Suppressor macrophage treated with lipopolysaccharide for 1 hour (primary cell): ENCODE measurements at regions not wholly inside any gene's neighbourhood (a gene's known extent, or its start where the extent isn't known, plus 50 kb on each side); places are given as distances from the start of the nearest gene placed in this dataset.

Source experiments
- DNase-seq, 3 donors: peaks; one replicate each; pipeline ENCODE4 v3.0.0-alpha.2; 2020 to 2022

DNA sequence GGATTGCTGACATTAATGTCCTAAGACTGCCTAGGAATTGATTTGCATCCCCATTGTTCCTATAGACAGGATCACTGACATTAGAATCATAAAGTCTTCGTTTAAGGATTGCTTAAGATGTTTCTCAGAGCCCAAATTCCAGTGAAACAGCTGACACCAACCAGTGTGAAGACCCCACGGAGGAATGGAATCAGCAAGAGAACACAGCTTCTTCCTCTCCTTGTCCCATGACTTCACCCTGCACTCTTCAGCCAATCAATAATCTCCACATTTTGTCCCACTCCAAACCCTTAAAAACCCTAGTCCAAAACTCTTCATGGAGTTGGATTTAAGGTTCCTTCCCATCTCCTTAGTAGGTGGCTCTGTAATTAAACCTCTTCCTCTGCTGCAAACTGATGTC lies 157.0 kb upstream of the NDUFV2 start:
- DNase-seq, result no peak

DNA sequence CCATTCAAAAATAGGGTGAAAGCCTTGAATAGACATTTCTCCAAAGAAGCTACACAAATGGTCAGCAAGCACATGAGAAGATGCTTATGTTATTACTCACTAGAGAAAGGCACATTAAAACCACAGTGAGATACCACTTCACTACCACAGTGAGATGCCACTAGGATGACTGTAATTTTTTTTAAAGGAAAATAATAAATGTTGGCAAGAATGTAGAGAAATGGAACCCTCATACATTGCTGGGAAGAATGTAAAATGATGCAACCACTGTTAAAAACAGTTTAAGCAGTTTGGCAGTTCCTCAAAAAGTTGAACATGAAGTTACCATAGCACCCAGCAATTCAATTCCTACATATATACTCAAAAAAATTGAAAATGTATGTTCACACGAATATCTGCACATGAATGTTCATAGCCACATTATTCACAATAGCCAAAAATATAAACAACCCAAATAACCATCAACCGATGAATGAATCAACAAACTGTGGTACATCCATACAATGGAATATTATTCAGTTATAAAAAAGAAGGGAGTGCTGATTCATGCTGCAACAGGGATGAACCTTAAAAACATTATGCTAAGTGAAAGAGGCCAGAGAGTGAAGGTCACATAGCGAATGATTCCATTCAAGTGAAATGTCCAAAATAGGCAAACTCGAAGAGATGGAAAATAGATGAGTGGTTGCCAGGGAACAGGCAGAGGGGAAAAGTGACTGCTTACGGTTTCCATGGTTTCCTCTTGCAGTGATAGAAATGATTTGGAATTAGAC lies 156.2 kb upstream of the NDUFV2 start:
- DNase-seq, result no peak

DNA sequence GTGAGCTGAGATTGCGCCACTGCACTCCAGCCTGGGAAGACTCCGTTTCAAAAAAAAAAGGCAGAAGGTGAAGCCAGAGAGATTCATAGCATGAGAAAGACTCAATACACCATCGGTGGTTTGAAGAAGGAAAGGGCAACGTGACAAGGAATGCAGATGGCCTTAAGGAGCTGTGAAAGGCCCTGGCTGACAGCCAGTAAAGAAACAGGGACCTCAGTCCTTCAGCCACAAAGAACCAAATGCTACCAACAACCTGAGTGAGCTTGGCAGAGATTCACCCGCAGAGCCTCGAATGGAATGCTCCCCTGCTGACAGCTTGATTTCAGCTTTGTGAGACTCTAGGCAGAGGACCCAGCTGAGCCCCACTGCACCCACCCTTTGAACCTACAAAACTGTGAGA lies 154.9 kb upstream of the NDUFV2 start:
- no peak for DNase-seq

DNA sequence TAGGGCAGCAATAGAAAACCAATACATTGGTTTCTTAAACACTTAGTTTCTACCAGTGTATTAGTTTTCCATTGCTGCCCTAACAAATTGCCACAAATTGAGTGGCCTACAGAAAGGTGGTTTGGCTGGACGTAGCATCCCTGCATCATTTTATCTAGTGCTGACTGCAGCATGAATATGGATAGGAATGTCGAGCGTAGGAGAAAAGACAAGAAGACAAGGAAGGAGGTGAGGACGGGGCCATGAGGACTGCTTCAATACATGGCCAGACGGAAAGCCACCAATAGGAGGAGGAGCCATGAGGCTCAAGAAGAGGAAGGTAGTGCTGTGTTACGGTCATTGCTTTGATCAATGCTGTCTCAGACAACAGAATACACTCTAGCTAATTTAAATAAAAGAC lies 154.5 kb upstream of the NDUFV2 start:
- DNase-seq, result no peak

DNA sequence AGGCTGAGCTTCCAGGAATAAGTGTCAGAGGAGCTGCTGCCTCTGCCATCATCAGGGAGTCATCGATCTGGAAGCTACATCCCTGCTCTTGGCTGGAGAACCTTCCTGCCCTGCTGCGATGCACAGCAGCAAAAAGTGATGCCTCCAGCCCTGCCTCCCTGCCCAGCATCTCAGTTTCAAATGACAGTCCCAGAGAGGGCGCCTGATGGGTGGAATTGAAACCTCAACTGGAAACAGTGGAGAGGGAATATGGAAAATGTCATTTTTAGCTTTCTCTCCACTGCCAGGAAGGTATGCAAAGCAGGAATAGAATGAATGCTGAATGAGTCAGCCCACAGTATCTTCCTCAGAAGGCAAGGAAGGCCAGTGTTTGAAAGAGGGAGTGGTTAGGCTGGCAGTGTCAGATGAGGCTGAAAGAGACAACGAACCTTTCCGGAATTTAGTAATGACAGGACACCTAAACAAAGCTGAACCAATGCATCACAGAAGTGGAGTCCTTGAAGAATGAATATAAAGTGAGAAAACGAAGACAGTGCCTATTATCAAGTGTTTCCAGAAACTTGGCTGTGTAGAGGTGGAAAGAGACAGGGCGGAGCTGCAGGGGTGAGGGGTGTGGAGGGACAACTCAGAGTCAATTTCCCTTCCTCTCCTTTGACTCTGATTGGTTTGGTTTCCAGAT lies 153.9 kb upstream of the NDUFV2 start:
- DNase-seq, result peak in 1 of 3 donors; percentile 43

DNA sequence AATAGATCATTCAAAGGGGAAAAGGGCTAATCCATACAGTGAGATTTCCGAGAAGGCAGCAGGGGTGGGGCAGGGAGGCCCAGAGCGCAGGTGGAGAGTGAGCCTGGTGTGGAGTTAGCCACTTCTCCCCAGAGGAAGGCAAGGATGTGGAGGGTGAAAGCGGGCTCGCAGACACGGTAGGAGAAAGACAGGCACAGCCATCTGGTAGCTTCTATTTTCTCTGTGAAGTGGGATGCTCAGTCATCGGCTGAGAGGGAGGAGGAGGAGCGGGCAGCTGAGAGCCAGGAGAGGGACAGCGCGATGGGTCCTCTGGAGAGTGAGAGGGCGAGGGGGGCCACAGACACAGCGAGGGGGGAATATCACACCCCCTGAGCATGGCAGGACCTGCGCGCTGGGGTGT lies 153.3 kb upstream of the NDUFV2 start:
- DNase-seq, result no peak

DNA sequence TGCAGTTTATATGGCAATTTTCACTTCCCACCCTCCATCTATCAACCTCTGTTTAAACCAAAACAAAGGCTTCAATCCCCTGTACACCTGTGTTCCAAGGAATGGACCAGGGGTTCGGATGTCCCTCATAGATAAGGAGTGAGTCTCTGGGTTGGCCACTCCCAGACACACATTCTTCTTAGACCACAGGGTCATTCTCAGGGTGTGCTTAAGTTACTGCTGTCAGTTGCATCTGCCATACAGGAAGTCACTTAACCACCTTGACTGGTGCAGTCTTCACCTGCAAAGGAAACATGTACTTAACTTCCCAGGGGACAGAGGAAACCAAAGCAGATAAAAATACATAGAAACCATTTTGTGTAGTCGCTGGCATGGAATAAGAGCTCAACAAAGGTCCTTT lies 151.0 kb upstream of the NDUFV2 start:
- no peak for DNase-seq

DNA sequence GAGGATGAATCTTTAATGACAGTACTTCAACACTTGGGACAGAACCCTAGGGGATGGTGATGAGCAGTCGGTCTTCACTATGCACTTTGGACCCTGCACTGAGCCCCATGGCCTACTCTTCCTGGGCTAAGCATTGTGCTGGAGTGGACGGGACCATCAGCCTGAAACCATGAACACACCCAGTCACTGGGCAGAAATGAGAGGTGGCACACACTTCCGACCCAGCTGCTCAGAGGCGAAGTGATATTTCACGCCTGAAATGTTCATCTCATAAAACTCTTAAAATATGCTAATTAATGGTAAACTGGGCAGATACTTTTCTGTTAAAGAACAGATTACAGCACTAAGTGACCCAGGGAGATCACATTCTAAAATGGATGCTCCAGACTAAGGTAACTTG lies 150.3 kb upstream of the NDUFV2 start:
- DNase-seq, result no peak

DNA sequence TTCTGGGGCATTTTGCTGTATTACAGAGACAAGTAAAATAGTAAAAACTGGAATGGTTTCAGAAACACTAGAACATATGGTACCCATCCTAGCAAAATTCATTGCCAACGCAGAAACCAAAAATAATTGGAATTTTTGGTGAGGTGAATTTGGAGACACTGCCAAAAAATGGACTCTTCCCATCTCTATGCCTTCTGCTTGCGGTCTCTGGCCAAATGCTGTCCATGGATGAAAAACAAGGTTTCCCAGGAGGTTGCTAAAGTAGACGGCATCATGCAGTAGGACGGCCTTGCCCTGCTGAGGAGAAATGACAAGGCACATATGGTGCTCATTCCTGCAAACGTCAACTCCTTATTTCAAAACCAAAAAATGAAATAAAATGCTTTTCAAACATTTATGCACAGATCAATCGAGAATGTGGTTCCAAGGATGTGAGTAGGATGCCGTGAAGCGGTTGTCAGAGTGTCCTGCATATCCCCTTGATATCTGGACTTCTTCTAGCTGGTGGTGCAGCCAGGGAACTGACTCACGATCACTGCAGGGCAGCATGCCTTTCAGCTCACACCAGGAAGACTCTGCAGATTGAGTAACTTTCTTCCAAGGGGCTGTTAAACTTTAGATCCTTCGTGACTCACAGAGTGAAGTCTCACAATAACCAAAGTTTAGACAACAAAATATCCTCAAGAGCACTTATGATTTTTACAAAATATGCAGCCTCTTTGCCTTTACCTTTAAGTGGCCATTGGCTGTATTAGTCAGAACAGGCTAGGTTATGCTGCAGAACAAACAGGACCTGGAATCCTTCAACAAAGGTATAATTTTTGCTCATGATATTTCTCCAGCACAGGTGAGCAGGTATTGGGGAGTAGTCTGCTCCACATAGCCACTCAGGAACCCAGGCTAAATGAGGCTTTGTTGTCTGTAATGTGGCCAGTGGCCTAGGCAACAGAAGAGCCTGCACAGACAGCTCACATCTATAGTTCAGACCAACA lies 149.4 kb upstream of the NDUFV2 start:
- DNase-seq, result no peak

DNA sequence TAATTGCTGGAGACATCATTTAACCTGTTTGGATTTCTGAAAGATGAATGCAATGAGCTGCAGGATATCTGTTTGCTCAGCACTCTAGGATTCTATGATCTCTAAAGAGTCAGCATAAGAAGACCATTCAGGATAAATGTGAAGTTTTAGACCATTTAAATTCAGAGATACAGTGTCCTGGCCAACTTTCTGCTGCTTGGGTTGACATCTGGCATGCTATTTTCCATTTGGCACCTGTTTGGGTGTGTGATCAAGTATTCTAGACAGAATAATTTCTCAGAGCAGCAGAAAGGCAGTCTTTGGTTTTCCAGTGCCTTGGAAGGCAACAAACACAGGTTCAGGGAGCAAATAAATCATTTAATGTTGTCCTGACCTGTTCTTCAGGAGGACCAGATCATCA lies 144.8 kb upstream of the NDUFV2 start:
- no peak for DNase-seq

DNA sequence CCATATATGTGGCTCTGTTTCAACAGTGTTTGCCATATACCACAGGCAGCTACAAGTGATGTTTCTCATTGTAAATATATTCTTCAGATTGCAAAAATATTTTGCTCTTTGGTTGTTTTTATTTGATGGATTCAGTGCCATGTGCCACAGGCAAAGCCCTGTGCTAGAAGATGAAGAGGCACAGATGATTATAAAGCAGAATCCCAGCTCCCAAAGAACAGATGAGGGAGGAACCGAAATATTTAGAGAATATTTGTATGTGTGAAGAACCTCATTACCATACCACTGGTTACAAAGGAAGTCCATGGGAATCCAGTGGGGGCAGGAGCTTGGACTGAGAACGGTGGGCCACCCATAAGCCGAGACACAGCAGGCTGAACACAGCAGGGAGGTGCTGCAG lies 143.8 kb upstream of the NDUFV2 start:
- no peak for DNase-seq

DNA sequence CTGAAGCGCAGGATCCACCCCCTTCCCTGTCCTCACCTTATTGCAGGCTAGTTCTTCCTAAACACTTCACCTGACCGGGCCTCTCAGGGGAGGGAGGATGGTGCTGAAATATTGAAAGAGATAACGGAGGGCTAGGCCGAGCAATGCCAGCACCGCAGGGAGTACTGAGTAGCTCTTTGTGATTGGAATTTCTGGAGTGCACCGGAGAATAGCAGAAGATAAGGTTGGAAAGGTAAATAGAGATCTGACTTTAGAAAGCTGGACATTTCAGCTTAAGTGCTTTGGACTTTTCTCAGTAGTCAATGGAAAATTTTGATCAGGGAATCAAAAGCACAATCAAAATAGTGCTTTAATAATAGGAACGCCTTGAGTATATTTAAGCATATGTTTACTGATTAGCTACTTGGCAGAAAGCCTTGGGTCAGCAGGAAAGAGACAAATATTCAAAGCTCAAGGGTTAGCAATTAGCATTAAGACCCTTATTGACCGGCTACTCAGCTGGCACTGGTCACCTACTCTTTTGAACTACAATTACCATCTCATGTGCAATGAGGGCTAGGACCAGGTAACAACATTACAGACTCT lies 142.9 kb upstream of the NDUFV2 start:
- no peak for DNase-seq

DNA sequence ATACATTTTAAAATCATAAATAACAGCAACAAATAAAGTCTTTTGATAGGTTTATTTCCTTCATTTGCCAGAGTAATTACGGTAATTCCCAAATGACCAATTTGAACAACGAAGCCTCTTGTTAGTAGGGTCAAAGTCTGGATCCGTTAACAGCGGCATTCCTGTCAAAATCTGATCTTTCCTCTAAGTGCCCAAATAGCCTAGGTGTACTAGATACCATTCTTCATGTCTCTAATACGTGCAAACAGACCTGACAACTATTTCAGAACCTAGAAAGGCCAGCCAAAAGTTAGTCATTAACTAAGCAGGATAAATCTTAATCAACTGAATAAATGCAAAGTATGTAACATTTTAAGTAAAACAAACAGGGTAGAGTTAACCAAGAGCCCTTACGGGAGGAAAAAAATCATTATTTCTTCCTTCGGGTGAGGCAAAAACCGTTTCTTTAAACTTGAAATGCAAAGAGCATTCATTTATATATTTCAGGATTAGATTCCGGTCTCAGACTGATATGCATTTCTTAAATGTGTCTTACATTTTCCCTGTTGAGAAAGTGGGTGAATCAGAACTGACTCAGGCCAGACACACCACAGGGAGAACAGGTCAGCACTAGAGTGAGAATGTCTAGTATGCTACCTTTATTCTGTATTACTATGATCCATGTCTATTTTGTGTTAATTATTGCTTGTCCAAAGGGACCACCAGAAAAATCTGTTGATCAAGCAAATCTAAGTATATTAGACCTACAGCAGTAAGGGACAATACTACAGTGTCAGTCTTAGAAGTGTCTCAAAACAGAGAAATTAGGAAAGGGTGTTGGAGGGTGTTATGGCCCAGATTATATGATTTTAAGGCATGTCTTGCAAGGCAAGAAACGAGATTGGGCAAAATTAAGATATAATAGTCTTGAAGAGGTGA lies 141.5 kb upstream of the NDUFV2 start:
- DNase-seq, result peak in 1 of 3 donors; percentile 10

DNA sequence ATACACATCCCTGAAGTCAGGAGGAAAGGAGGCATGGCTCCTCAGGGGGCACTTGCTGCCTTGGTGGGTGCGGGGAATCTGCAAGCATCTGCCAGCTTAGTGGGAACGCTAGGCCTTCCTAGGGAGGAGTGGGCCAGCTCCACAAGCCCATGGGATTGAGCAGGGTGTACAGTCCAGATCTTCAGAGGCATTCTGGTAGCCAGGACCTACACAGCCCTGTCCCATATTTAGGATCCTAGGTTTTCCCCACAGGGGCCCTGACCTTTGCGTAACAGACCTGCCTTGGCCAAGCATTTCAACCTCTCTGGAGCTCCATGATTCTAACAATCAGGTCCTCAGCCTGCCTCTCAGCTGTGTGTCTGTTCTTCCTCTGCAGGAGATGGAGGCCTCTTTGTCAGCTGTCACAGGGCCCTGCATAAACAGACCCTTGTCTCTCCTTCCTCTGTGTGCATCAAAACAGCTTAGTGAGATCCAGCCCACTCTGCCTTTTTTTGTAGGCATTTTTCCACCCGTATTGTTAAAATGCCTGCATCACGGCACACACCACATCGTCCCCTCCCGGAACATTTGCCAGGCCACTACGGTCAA lies 140.2 kb upstream of the NDUFV2 start:
- DNase-seq, result no peak

DNA sequence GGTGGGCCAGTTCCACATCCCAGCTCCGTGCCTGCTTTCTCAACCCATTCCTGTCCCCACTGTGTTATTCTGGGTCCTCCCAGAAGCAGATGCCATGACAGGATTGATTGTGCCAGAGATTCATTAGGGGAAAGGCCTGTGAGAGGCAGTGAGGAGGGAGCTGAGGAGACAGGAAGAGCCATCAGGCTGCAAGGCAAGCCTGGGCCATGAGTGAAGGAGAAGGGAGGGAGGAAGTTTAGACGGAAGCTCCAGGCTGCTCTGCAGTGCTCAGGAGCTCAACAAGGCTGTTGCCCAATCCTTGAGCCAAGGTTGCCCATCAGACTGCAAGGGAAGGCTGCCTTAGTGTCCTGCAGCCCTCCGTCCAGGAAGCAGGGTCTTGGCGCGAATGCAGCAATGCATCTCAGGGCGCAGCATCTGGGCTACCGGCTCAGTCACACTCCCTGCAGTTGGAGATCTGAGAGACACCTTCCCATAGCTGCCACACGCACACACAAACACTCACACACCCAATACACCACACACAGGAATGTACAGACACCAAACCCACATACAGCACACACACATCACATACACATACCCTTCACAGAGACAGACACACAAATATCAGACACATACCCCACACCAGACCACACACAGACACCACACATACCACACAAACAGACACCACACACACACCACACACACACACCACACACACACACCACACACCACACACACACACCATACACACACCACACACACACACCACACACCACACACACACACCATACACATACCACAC lies 139.5 kb upstream of the NDUFV2 start:
- DNase-seq, result peak in 1 of 3 donors; percentile 15

DNA sequence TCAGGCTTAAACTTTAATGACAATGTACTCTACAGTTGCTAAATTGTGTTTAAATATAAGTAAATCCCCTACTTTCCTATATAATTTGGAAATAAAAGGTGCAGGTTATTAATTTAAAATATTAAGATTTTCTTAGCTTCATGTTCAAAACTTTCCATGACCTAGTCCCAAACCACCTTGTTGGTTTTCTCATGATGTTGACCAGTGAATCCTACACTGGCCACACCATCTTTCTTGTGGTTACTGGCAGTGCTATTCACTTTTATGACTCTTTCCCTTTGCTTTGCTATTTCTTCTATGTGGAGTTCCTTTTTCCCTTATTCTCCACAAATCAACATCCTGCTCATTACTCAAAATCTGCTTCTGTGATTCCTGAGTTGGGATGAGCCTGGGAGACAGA lies 138.6 kb upstream of the NDUFV2 start:
- DNase-seq, result no peak

DNA sequence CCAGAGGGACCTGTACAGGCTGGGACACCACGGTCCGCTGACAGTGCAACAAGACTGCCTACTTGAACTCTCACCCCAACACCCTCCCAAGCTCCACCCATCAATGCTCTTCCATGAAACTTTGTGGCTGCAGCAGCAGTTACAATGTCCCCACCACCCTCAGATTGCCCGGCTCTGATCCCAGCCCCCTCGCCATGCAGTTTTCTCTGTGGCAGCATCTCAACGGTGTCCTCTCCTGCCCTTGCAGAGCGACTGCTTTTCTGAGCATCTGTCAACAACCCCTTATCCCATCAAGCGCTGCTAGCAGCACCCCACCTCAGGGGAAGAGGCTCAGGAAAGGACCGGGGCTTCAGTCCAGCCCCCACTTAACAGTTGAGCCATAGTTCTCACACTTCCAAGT lies 137.1 kb upstream of the NDUFV2 start:
- DNase-seq, result no peak

DNA sequence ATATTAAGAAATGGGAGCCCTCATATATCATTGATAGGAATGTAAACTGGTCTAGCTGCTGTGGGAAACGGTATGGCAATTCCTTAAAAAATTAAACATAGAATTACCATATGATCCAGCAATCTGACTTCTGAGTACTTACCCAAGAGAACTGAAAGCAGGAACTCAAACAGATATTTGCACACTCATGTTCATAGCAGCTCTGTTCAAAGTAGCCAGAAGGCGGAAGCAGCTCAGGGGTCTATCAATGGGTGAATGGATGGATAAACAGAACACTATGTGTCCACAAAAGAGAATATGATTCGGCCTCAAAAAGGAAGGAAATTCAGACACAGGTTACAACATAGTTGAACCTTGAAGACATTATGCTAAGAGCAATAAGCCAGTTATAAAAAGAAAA lies 135.7 kb upstream of the NDUFV2 start:
- DNase-seq, result peak; percentile 38 to 63 (median 58)

DNA sequence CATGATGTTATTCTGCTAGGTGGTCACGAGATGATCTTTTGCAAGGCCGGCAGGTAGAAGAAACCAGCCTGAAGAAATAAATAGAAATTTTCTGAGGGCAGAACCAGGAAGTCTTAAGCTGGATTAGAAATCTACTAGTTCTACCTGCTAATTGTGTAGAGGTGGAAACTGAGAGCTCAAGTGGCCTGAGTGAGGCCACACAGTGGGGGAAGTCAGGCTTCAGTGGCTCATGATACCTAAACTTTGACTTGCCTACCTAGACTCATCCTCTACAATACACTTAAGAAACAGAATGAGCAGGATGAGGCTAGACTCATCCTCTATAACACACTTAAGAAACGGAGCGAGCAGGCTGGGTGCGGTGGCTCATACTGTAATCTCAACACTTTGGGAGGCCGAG lies 134.9 kb upstream of the NDUFV2 start:
- no peak for DNase-seq

DNA sequence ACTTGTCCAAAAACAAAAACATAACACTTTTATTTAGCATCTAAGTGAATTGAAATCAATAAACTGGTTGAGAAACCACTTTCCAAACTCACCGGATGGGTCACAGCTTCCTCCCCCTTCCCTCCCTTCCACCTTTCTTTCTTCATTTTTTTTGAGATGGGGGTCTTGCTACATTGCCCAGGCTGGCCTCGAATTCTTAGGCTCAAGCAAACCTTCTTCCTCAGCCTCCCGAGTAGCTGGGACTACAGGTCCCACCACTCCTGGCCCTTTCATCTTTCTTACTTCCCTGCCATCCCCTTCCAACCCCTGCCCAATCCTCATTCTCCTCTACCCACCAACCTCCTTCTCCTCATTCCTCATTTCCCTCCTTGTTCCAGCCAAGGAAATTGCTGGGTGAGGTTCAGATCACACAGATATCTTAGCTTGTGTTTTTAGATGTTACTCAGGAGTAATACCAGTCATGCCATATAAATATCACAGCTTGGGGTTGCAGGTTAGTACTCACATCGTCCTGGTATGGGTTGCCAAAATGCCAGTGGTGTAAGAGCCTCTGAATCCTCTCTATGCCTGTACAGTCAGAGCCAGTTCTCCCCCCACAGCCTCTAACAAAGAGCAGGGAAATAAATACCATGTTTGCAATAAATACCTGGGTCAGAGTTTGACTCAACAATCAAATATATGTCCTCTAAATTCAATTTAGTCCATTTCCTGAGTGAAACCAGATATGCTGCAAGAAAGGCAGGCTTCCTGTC lies 132.7 kb upstream of the NDUFV2 start:
- no peak for DNase-seq
